HepG2 (cell line): ENCODE measurements at regions not wholly inside any gene's neighbourhood (a gene's known extent, or its start where the extent isn't known, plus 50 kb on each side); places are given as distances from the start of the nearest gene placed in this dataset.

Source experiments
- BORCS8-MEF2B ChIP-seq: sonication (generic); formaldehyde crosslinking; IDR thresholded peaks from 2 replicates; pipeline ENCODE4 v1.8.0; 2022; ENCODE audit warnings: mild to moderate bottlenecking, missing genetic modification reagents
- ELF3 ChIP-seq: IDR thresholded peaks from 2 replicates; pipeline ENCODE4 v1.6.1; 2016; ENCODE audit warnings: missing genetic modification reagents, missing compliant biosample characterization
- HNRNPK ChIP-seq: fragments of 200-400 bp; formaldehyde crosslinking; IDR thresholded peaks from 2 replicates; pipeline ENCODE4 v1.6.1; 2018; ENCODE audit warnings: low read length, low read depth, moderate library complexity, mild to moderate bottlenecking; ENCODE audit not compliant: poor library complexity, severe bottlenecking
- IRF2 ChIP-seq: IDR thresholded peaks from 2 replicates; pipeline ENCODE4 v1.6.1; 2018; ENCODE audit warnings: missing genetic modification reagents, missing compliant biosample characterization
- LRRFIP1 ChIP-seq: sonication (generic); formaldehyde crosslinking; conservative IDR thresholded peaks from 2 replicates; pipeline ENCODE4 v1.4.0; 2020; ENCODE audit warnings: missing genetic modification reagents
- MBD4 ChIP-seq: IDR thresholded peaks from 2 replicates; pipeline ENCODE4 v1.6.1; 2012; ENCODE audit warnings: low read length, inconsistent platforms, borderline replicate concordance
- SRSF4 ChIP-seq: fragments of 200-400 bp; formaldehyde crosslinking; IDR thresholded peaks from one replicate; pipeline ENCODE4 v1.6.1; 2018; ENCODE audit warnings: mild to moderate bottlenecking, low read depth, low read length, moderate library complexity; ENCODE audit not compliant: poor library complexity, severe bottlenecking
- THAP9 ChIP-seq: sonication (generic); formaldehyde crosslinking; IDR thresholded peaks from 2 replicates; pipeline ENCODE4; 2020; ENCODE audit warnings: missing genetic modification reagents, mild to moderate bottlenecking, borderline replicate concordance
- ZBTB21 ChIP-seq: sonication (generic); formaldehyde crosslinking; IDR thresholded peaks from 2 replicates; pipeline ENCODE4 v1.4.0; 2020; ENCODE audit warnings: missing genetic modification reagents
- ZBTB4 ChIP-seq: sonication (generic); formaldehyde crosslinking; IDR thresholded peaks from 2 replicates; pipeline ENCODE4 v1.4.0; 2020; ENCODE audit warnings: missing genetic modification reagents, mild to moderate bottlenecking, borderline replicate concordance
- ZNF512B ChIP-seq: sonication (generic); formaldehyde crosslinking; IDR thresholded peaks from 2 replicates; pipeline ENCODE4 v1.5.1; 2020; ENCODE audit warnings: missing genetic modification reagents, mild to moderate bottlenecking, borderline replicate concordance
- ZNF574 ChIP-seq: sonication (generic); formaldehyde crosslinking; IDR thresholded peaks from 2 replicates; pipeline ENCODE4 v1.4.0; 2020; ENCODE audit warnings: missing genetic modification reagents
- ZNF740 ChIP-seq: sonication (generic); formaldehyde crosslinking; IDR thresholded peaks from 2 replicates; pipeline ENCODE4 v1.4.0; 2020; ENCODE audit warnings: missing genetic modification reagents

GRCh38 chr2:42931146-42931817 lies 138.9 kb upstream of the HAAO start (continued):
- TF ChIP-seq ZBTB4 (no peak), ELF3 (CRISPR knock-in tag) (peak; percentile 69; the same call in 1 of the 2 replicates), SRSF4 (no peak), BORCS8-MEF2B (no peak), ZBTB21 (CRISPR knock-in tag) (no peak), ZNF512B (CRISPR knock-in tag) (no peak), ZNF740 (CRISPR knock-in tag) (no peak), IRF2 (CRISPR knock-in tag) (peak; percentile 48; the same call in 1 of the 2 replicates), LRRFIP1 (no peak), MBD4 (no peak), THAP9 (CRISPR knock-in tag) (no peak), HNRNPK (no peak), ZNF574 (CRISPR knock-in tag) (peak; percentile 64)
